HS-5 (cell line): ENCODE measurements at regions not wholly inside any gene's neighbourhood (a gene's known extent, or its start where the extent isn't known, plus 50 kb on each side); places are given as distances from the start of the nearest gene placed in this dataset.
A peak's percentile ranks its signal among the peaks of the same experiment; 100 is the strongest.
"Not testable (repeated sequence)": the region's sequence is repeated elsewhere in the genome, so short reads cannot be mapped to it uniquely, and the experiment has no call there.

Source experiments
- DNase-seq: peaks from one replicate; pipeline ENCODE4 v3.0.0-alpha.2; 2012; ENCODE audit warnings: low read depth

- DNase-seq = not testable (repeated sequence)
These were observed 128.6 kb downstream of the ACTR3 start for GRCh38 chr2:114018464-114018863.

- no peak for DNase-seq
These were observed 130.8 kb downstream of the ACTR3 start for GRCh38 chr2:114020668-114021067.

- DNase-seq = peak; percentile 63
These were observed 132.6 kb downstream of the ACTR3 start for GRCh38 chr2:114022360-114023085.

GRCh38 chr2:114024326-114024725, 134.4 kb downstream of the ACTR3 start:
- no peak for DNase-seq

GRCh38 chr2:114025030-114025429, 135.1 kb downstream of the ACTR3 start:
- no peak for DNase-seq

- no peak for DNase-seq
These were observed 137.5 kb downstream of the ACTR3 start for GRCh38 chr2:114027437-114027836.

GRCh38 chr2:114031605-114032505, 142.0 kb downstream of the ACTR3 start:
- no peak for DNase-seq

GRCh38 chr2:114032705-114033104, 142.8 kb downstream of the ACTR3 start:
- DNase-seq = no peak

GRCh38 chr2:114034742-114035141, 144.9 kb downstream of the ACTR3 start:
- DNase-seq = no peak

- no peak for DNase-seq
These were observed 148.8 kb downstream of the ACTR3 start for GRCh38 chr2:114038710-114039109.

GRCh38 chr2:114039677-114040076, 149.8 kb downstream of the ACTR3 start:
- no peak for DNase-seq

- DNase-seq = no peak
These were observed 150.9 kb downstream of the ACTR3 start for GRCh38 chr2:114040826-114041225.

- no peak for DNase-seq
These were observed 155.1 kb downstream of the ACTR3 start for GRCh38 chr2:114044985-114045384.

GRCh38 chr2:114046373-114046772, 156.5 kb downstream of the ACTR3 start:
- no peak for DNase-seq

- no peak for DNase-seq
These were observed 157.1 kb downstream of the ACTR3 start for GRCh38 chr2:114046866-114047435.

- no peak for DNase-seq
These were observed 159.4 kb downstream of the ACTR3 start for GRCh38 chr2:114049280-114049679.

GRCh38 chr2:114049826-114050225, 159.9 kb downstream of the ACTR3 start:
- no peak for DNase-seq

GRCh38 chr2:114056294-114057143, 166.6 kb downstream of the ACTR3 start:
- DNase-seq = no peak

- DNase-seq = no peak
These were observed 167.7 kb downstream of the ACTR3 start for GRCh38 chr2:114057638-114058037.

GRCh38 chr2:114061566-114062098, 171.7 kb downstream of the ACTR3 start:
- DNase-seq = no peak

- DNase-seq = no peak
These were observed 173.5 kb downstream of the ACTR3 start for GRCh38 chr2:114063346-114063745.

- no peak for DNase-seq
These were observed 175.8 kb downstream of the ACTR3 start for GRCh38 chr2:114065731-114066130.
